ENCODE measurements at regions not wholly inside any gene's neighbourhood (a gene's known extent, or its start where the extent isn't known, plus 50 kb on each side); places are given as distances from the start of the nearest gene placed in this dataset.

DNA sequence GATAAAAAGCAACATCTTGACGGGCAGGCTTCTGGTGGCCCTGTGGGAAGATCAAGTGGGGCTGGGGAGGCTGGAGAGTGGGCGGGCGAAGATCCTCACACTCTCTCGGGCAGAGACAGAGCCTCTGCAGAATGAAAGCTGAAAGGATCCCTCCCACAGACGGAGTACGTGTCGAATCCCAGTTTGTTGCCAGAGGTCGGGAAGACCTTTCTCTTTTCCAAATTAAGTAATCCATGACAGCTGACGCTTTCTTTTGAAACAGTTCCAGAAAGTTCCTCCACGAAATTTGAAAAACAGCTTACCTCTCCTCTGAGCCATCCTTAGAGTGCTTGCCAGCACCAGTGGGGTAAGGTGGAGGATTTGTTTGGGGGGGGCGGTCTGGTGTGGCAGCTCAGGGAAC is 155.6 kb upstream of the SMLR1 start:
- DNase-seq (ENCODE audit: low read depth, low spot score) = no peak
- Mint-ChIP-seq H3K4me1 (peaks cover 17% of the 10 kb centered on the region), H3K4me3 (no peak overlapping the region), H3K9me3 (peaks cover 4% of the 10 kb centered on the region), H3K27ac (ENCODE audit: unreplicated experiment) (peak overlapping the region; percentile 86), H3K27me3 (ENCODE audit: low read depth) (no peaks in the 10 kb centered on the region), H3K36me3 (ENCODE audit: low read depth) (no peaks in the 10 kb centered on the region)
- TF ChIP-seq, protein P1, sequence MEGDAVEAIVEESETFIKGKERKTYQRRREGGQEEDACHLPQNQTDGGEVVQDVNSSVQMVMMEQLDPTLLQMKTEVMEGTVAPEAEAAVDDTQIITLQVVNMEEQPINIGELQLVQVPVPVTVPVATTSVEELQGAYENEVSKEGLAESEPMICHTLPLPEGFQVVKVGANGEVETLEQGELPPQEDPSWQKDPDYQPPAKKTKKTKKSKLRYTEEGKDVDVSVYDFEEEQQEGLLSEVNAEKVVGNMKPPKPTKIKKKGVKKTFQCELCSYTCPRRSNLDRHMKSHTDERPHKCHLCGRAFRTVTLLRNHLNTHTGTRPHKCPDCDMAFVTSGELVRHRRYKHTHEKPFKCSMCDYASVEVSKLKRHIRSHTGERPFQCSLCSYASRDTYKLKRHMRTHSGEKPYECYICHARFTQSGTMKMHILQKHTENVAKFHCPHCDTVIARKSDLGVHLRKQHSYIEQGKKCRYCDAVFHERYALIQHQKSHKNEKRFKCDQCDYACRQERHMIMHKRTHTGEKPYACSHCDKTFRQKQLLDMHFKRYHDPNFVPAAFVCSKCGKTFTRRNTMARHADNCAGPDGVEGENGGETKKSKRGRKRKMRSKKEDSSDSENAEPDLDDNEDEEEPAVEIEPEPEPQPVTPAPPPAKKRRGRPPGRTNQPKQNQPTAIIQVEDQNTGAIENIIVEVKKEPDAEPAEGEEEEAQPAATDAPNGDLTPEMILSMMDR (conservative IDR thresholded peaks at IDR 0.05) = no peak

DNA sequence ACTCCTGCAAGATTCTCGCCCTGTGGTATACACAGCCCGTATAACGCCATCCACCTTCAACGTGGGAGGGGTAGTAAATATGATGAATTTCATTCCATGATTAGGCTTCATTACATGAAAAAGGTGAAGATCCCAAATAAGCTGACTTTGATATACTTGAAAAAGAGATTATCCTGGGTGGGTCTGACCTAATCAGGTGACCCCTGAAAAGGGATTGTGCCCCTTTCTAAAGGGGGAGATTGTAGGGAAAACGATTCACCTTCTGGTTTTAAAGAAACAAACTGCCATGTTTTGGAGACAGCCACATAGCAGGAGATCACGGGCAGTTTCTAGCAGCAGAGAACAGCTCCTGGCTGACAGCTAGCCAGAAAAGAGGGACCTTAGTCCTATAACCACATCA is 155.1 kb upstream of the SMLR1 start:
- no peak for DNase-seq (ENCODE audit: low read depth, low spot score)
- no peaks in the 10 kb centered on the region for H3K36me3 Mint-ChIP-seq (ENCODE audit: low read depth)
- no peak overlapping the region for H3K4me3 Mint-ChIP-seq
- TF ChIP-seq, protein P1 (conservative IDR thresholded peaks at IDR 0.05) = no peak
- H3K4me1 Mint-ChIP-seq = peaks cover 17% of the 10 kb centered on the region
- no peaks in the 10 kb centered on the region for H3K27me3 Mint-ChIP-seq (ENCODE audit: low read depth)
- peaks cover 4% of the 10 kb centered on the region for H3K9me3 Mint-ChIP-seq
- H3K27ac Mint-ChIP-seq (ENCODE audit: unreplicated experiment) = no peak overlapping the region

DNA sequence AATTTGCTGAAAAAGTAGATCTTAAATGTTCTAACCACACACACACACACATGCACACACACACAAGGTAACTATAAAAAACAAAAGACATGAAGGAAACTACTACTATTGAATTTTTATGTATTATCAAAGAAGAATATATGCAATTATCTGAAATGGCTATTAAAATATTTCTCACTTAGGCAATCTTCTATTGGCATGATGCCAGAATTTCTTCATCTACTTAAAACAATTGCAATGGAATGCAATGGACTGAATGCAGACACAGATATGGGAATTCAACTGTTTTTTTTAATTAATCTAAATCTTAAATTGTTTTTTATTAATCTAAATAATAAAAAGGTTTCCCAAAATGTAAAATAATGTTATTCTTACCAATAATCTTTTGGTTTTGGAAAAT is 152.6 kb upstream of the SMLR1 start:
- Mint-ChIP-seq H3K4me3 (no peak overlapping the region), H3K9me3 (peaks cover 8% of the 10 kb centered on the region), H3K27me3 (ENCODE audit: low read depth) (no peaks in the 10 kb centered on the region), H3K4me1 (peaks cover 17% of the 10 kb centered on the region), H3K27ac (ENCODE audit: unreplicated experiment) (no peak overlapping the region), H3K36me3 (ENCODE audit: low read depth) (no peaks in the 10 kb centered on the region)
- TF ChIP-seq, protein P1 (conservative IDR thresholded peaks at IDR 0.05) = no peak
- no peak for DNase-seq (ENCODE audit: low read depth, low spot score)

DNA sequence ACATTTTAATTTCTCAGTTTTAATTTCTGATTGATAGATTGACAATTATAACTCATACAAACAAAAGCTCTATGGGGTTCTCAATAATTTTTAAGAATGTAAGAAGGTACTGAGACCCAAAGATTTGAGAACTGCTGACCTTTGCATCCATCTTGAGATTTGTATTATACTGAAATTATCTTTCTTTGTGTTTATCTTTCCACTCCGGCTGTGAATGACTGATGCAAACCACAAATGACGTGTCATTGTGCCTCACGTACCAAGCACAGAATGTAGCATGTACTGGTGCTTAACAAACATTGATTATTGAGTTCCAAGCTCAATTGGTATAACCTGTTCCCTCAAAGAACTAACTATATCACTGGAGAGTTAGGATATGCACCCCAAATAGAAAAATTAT is 152.1 kb upstream of the SMLR1 start:
- TF ChIP-seq, protein P1 (conservative IDR thresholded peaks at IDR 0.05) = no peak
- H3K4me1 Mint-ChIP-seq = peaks cover 15% of the 10 kb centered on the region
- no peak overlapping the region for H3K4me3 Mint-ChIP-seq
- H3K36me3 Mint-ChIP-seq (ENCODE audit: low read depth) = no peaks in the 10 kb centered on the region
- DNase-seq (ENCODE audit: low read depth, low spot score) = no peak
- H3K27me3 Mint-ChIP-seq (ENCODE audit: low read depth) = no peaks in the 10 kb centered on the region
- H3K27ac Mint-ChIP-seq (ENCODE audit: unreplicated experiment) = no peak overlapping the region
- H3K9me3 Mint-ChIP-seq = peaks cover 8% of the 10 kb centered on the region

DNA sequence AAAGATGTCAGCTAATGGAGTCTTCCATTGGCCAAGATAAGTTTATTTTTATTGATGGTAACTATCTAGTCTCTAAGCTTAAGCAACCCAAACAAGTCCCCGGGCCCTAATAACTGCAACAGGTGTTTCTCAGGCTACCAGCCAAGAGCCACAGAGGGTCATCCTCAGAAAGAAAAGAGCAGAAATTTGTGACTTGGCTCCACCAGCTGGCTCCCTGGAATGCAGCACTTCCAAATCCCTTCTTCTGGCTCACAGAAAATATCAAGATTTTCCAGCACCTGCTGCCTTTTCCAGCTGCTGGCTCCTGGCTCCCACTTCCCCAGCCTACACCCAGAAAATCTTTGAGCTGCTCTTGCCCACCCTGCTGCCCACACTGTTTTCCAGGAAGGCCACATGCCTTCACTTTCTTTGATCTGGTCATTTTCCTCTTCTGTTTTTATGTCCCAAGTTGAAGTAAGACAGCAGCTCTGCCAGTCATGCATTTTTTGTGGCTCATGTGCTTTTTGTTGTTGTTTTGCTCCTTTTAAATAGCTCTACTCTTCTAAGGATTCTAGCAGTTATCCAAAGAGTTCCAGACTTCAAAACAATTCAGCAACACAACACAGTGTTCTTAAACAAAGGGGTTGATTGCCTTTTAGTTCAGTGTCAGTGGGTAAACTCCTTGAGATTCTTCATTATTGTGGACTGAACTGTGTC is 151.0 kb upstream of the SMLR1 start:
- Mint-ChIP-seq H3K9me3 (peaks cover 8% of the 10 kb centered on the region), H3K4me1 (peaks cover 3% of the 10 kb centered on the region)
- TF ChIP-seq, protein P1 (conservative IDR thresholded peaks at IDR 0.05) = no peak

More for the DNA sequence above, 151.0 kb upstream of the SMLR1 start:
- H3K27ac Mint-ChIP-seq (ENCODE audit: unreplicated experiment) = no peak overlapping the region
- DNase-seq (ENCODE audit: low read depth, low spot score) = no peak
- no peaks in the 10 kb centered on the region for H3K36me3 Mint-ChIP-seq (ENCODE audit: low read depth)
- H3K27me3 Mint-ChIP-seq (ENCODE audit: low read depth) = no peaks in the 10 kb centered on the region
- H3K4me3 Mint-ChIP-seq = no peak overlapping the region

All from neural crest cell (in vitro differentiated cells).